Activated naive CD4-positive, alpha-beta T cell treated with anti-CD3 and anti-CD28 coated beads, Interleukin-2, amount 50 U/mL, for 16 hours (primary cell): ENCODE measurements at regions not wholly inside any gene's neighbourhood (a gene's known extent, or its start where the extent isn't known, plus 50 kb on each side); places are given as distances from the start of the nearest gene placed in this dataset.

Source experiments
- DNase-seq: peaks from one replicate; pipeline ENCODE4 v3.0.0-alpha.2; 2020

DNA sequence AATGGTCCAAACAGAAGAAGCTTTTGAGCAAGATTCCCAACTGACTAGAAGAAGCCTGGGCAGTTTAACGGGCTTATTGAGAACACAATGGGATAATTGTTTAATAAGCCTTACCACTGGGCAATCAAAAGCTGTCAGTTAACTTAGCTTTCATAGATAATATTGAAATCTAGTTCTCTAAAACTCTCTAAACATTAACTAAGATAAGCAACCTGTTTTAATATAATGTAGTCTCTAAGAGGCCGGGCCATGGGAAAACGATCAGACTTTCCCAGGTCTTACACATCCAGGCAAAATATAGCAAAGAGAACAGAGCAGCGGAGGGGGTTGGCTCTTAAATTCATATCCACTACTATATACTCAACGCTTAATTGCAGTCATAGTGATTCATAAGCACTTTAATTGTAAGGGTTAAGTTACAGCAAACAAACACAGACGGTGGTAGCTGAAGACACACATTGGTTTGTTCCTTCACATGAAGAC lies 128.0 kb upstream of the FAM83B start:
- DNase-seq: no peak

DNA sequence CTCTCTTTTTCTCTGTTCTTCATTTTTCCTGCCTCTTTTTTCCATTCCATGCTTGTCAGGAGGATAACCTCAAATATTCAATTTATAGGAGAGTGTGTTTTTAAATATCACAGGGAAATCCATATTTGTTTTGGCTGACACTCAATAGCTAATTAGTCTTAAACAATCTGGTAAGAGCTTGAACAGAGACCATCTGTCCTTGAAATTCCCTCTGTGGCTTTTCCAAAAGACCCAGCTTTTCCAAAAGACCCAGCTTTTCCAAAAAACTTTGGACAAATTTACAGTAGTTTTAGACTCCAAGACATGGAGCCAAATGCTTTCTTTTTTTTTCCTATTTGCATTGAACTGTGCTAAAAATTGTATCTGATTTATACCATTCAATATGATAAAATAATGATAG lies 127.4 kb upstream of the FAM83B start:
- DNase-seq: no peak

DNA sequence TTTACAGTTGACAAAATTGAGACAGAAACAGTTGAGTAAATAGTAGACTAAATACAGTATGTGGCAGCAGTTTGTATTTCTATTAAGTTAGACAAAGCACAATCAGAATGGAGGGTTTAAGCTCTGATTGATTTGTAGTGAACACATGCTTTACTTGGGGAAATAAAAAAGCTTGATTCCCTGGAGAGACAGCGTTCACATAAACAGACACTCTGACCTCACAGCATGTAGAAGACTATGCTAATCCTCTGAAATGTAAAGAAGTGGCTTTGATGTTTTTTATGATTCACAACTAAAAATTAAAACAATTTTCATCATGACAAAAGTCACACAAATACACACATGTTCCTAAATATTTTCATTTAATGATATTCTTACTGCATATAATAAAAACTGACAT lies 126.9 kb upstream of the FAM83B start:
- no peak for DNase-seq

DNA sequence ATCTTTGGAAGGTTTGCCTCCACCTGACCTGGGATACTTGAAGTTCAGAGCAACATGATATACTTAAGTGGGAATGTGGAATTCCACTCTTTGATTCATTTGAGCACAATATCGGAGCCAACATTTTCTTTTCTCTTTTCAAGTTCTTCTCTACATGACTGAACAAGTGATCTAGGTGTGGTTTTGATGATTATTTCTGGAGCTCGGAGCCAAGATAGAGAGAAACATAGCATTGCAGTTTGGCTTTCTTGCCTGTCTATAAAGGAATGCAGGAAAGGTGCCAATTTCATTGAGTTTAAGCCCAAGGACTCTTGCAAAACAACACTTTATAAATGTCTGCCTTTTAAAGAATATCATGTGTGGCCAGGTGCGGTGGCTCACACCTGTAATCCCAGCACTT lies 124.2 kb upstream of the FAM83B start:
- DNase-seq: no peak

DNA sequence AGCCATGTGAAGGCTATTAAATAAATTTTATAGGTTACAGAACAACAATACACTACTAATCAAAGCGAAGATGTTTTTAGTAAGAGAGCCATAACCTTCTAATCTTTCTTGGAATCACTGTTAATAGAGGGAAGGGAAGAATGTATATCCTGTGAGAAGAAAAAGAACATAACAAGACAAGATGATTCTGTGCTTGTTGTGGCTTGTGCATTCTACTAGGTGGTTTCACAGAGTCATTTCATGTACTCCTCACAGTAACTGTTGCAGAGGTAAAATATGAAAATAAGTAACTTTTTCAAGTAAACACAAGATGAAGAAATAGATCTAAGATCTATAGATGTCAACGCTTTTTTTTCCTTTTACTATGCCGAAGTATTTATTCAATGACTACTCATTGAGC lies 116.9 kb upstream of the FAM83B start:
- no peak for DNase-seq

DNA sequence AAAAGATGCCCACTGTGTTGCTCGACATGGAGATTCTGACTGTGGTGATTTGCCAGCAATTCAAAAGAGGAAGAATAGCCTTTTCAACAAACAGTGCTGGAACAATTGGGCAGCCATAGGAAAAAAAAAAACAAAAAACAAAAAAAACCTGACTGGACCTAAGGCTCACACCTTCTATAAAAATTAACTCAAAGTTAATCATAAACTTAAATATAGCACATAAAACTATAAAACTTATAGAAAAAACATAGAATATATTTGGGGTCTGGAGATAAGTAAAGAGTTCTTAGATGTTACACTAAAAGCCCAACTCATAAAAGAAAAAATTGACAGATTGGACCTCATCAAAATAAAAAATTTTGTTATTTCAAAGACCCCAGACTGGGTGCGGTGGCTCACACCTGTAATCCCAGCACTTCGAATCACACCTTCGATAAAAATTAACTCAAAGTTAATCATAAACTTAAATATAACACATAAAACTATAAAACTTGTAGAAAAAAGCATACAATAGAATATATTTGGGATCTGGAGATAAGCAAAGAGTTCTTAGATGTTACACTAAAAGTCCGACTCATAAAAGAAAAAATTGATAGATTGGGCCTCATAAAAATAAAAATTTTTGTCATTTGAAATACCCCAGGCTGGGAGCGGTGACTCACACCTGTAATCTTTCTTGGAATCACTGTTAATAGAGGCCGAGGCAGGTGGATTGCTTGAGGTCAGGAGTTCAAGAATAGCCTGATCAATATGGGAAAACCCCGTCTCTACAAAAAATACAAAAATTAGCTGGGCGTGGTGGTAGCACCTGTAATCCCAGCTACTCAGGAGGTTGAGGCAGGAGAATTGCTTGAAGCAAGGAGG lies 115.6 kb upstream of the FAM83B start:
- DNase-seq: no peak

DNA sequence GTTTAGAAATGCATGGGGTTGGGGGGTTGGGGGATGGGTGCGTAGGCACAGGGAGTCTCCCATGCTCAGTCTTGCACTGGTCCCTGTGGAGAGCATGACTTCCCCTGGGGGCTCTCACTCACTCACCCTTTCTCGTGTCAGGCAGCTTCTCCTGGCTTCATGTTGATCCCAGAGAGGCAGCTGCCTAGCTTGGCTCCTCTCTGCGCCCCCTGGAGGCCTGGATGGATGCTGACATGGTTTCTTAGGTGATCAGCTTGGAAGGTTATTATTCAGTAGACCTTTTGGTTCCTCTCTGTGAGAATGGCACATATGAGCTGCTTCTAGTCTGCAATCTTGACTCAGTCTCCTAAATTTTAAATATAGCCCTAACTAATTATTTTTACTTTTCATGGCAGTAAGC lies 109.3 kb upstream of the FAM83B start:
- DNase-seq: no peak

DNA sequence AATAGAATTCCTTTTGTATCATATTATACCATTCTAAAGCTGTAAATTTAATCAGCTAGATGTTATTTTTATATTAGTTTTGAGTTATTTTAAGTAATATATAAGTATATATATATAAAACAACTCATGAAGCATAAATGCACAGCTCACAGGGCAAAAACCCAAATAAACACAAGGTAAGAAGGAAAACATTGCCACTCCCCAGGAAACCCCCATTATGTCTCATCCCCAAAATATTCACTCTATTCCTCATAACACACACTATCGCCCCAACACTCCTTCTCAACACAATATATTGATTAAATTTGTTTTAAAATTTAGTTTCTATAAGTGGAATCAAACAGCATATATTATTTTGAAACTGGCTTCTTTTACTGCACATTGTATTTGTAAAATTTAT lies 98.6 kb upstream of the FAM83B start:
- no peak for DNase-seq

DNA sequence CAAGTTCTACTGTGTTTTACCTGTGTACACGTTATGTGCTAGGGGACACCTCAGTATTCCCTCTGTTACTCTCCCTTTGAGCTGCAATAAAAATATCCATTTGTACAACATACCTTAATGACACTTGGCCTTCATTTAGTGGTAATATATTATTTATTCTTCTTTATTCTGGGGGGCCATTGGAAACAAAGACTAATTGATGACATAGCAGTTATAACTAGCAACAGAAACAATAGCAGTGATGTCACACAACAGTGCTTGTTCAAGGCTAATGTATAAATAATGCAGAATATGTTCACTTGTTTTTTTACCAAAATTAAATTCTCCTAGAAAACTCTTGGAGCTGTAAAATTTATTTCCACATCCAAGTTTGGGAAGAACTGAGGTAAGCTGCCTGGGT lies 92.2 kb upstream of the FAM83B start:
- no peak for DNase-seq

DNA sequence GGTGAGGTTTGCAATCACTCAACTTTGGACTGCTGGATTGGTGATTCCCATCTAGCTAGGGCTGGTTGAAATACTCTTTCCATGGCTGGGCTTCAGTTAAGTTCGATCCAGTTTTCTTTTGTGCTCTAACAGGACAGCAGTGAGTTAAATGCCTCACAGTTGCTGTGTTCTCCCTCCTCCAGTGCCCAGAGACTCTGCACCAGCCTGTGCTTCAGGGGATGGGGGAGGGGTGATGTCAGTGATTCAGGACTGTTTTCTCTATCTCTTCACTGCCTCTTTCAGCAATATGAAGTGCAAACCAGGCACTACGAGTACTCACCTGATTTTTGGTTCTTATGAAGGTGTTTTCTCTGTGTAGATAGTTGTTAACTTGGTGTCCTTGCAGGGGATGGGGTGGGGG lies 88.2 kb upstream of the FAM83B start:
- no peak for DNase-seq

DNA sequence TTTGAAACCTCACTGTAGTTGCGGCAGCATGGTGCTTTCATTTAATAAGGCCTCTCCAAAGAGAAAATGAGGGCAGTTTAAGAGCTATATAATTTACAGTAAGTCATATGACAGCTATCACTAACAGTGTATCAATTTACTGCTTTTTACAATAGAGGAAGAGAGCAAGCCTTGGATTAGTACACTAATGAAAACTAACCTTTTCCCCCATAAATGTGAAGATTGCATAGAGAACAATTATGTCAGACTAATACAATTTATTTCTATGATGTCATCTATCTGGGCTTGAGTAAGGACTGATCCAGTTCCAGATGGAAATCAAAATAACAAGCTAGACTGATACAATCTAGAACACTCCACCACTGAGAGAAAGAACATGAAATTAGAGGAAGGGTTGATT lies 78.1 kb upstream of the FAM83B start:
- DNase-seq: no peak

DNA sequence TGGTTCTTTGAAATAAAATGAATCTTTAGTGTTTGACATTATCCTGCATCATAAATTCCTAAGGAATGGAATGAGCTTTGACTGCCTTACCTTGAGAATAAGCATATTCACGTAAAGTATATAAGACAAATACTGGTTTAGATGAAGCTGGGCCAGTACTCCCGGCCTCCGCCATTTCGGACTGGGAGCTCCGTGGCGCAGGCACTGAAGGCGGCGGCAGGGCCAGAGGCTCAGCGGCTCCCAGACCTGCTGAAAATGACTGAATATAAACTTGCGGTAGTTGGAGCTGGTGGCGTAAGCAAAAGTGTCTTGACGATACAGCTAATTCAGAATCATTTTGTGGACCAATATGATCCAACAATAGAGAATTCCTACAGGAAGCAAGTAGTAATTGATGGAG lies 76.2 kb upstream of the FAM83B start:
- no peak for DNase-seq

DNA sequence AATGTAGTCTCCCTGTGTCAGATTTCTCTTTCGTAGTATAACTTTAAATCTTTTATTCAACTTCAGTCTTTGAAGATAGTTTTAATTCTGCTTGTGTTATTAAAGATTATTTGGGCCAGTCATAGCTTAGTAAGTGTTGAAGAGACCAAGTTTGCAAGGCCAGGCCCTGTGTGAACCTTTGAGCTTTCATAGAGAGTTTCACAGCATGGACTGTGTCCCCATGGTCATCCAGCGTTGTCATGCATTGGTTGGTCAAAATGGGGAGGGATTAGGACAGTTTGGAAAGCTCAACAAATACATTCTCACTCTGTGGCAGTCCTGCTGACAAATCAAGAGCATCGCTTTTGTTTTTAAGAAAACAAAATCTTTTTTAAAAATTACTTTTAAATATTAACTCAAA lies 74.6 kb upstream of the FAM83B start:
- no peak for DNase-seq

DNA sequence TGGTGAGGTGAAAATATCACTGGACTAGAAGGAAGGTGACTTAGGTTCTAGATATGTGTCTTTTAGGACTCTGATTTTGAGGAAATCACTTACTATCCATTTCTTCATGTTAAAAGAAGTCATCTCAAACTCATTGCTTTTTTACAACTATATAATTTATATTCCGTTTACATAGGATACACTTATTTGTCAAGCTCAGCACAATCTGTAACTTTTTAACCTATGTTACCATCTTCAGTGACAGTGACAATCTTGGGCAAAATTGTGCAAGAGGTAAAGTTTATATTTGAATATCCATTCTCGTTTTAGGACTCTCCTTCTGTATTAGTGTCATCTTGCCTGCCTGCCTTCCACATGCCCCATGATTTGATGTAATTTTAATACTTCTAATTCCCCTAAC lies 74.0 kb upstream of the FAM83B start:
- DNase-seq: no peak

DNA sequence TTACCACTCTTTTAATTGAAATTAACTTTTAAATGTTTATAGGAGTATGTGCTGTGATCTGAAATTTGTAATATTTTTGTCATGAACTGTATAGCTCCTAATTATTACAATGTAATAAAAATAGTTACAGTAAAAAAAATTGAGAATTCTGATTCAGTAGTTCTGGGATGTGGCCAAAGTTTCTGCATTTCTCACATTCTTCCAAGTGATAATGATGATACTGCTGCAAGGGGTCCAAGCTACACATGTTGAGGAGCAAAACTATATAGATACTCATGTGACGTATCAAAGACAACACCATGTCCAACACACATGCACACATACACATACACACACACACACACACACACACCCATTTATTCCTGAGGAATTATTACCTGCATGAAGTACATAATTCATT lies 71.0 kb upstream of the FAM83B start:
- DNase-seq: no peak

DNA sequence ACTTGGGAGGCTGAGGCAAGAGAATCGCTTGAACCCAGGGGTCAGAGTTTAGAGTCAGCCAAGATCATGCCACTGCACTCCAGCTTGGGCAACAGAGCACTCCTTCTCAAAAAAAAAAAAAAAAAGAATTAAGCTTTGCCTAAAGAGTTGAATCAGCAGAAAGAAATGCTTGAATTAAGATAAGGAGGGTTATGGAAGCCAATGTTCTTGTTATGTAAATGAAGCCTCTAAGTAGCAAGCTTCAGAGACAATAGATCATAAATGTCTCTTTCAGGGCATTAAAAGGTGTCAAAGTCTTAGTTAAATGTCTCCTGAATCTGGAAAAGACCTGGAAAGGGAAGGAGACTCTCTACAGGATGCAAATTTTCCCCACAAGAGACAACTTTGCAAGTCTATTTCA lies 69.7 kb upstream of the FAM83B start:
- DNase-seq: no peak

DNA sequence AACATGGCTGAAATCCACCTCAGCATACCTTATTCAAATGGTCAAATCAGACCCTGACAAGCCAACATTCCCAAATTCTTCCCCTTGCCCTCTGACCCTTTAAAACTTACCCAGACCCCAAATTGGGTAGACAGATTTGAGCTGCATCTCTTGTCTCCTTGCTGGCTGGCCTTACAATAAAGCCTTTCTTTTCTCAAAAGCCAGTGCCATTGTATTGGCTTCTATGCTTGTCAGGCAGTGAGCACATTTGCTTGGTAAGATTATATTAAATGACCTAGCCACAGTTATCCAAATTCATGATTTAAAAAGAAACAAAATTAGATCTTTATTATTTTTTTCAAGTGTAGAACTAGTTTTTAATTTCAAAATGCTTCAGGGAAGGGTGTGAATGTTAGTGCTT lies 67.8 kb upstream of the FAM83B start:
- DNase-seq: no peak

DNA sequence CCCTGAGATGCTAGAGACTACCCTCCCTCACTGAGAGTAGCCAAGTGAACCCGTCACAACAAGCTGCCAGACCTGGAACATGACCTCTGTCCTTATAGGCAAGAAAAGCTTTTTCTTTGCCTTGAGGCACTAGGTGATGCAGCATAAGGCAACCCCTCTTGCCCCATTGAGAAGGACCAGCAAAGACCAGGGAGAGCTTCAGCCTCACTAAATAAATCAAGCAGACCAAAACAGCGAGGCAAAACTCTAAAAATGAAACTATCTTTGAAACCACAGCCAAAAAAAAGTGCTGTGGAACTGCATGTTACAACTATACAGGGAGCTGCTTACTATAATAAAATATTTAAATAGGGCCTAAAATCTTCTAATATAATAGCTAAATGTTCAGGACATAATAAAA lies 62.6 kb upstream of the FAM83B start:
- DNase-seq: no peak

DNA sequence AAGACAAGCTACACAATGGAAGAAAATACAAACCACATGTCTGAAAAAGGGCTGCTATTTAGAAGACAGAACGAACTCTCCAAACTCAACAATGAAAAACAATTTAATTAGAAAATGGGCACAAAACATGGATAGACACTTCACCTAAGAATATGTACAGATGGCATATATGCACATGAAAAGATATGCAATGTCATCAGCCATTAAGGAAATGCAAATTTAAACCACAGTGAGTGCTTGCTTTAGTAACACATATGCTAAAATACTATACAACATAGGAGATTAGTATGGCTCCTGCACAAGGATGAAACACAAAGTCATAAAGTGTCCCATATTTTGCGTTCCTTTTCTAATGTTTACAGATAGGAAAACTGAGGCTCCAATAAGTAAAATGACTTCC lies 60.4 kb upstream of the FAM83B start:
- no peak for DNase-seq

DNA sequence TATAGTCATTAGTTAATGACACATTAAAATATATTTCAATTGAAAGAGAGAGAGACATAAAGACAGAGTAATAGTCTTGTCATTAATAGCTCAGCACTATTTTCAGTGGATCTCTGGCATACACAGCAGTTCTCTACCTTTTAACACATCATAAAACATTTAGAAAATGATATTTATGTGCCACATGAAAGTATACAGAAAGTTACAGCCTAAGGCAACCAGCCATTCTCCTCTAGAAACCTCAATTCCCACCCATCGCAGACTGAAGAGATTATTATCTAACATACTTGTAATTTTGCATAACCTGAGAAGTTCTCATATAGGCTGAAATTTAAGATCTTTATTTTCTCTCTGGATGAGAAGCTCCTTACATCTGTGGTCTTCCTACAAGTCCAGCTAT lies 58.7 kb upstream of the FAM83B start:
- DNase-seq: no peak
